AG10803 (cell line): ENCODE measurements at regions not wholly inside any gene's neighbourhood (a gene's known extent, or its start where the extent isn't known, plus 50 kb on each side); places are given as distances from the start of the nearest gene placed in this dataset.

Source experiments
- DNase-seq: peaks from one replicate; pipeline ENCODE4 v3.0.0; 2010; ENCODE audit warnings: low read depth
- H3K4me3 ChIP-seq: 2 replicates; pipeline ENCODE4 v1.5.1; 2011; ENCODE audit warnings: mild to moderate bottlenecking, low read length, control low read depth
- CTCF ChIP-seq: conservative IDR thresholded peaks from 2 replicates; pipeline ENCODE4 v1.5.1; 2011; ENCODE audit warnings: mild to moderate bottlenecking, low read length, control low read depth, inconsistent platforms

DNA sequence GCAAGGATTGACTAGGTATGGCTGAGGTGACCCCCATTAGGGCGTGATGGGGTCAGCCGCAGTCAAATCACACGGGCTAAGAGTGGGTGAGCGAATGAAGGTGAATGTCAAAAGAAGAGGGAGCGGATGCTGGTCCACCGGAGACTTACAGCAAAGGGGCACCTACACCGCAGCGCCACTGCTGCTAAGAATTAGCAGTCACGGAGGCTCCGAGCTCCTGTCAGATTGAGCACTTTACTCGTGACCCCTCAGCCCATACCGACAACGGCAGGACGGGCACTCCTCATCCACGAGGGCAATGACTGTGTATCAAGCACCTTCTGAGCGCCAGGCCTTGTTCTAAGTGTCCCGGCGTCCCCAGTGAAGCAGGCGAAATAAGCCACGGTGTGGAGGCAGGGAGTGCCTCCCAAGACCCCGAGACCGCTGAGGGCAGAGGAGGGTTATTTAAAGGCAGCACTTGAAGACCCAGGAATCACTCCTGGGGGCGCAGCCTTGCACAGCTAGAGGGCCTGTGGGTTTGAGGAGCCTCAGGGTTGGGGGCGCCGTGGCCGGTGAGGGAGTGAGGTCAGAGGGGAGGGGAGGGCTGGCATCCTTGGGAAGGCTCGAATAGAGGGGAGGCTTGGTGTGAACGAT, 61.6 kb upstream of the GATA2 start:
- no peak overlapping the region for H3K4me3 ChIP-seq
- DNase-seq: no peak
- no peak for TF ChIP-seq CTCF

DNA sequence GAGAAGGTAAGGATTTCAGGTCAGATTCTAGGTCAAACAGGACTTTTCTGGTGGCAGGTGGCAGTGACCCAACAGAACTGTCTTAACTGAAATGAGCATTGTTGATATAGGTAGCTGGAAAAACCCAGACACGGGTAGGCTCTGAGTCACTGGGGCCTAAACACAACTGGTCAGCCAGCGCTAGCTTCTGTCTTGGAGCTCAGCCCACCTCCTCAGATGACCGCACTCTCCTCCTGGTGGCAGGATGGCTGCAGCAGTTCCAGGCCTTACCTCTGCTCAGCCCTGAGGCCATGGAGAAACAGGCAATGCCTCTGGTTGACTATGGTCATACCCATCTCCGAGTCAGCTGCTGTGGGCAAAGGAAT, 61.1 kb upstream of the GATA2 start:
- H3K4me3 ChIP-seq: no peak overlapping the region
- no peak for TF ChIP-seq CTCF
- no peak for DNase-seq

DNA sequence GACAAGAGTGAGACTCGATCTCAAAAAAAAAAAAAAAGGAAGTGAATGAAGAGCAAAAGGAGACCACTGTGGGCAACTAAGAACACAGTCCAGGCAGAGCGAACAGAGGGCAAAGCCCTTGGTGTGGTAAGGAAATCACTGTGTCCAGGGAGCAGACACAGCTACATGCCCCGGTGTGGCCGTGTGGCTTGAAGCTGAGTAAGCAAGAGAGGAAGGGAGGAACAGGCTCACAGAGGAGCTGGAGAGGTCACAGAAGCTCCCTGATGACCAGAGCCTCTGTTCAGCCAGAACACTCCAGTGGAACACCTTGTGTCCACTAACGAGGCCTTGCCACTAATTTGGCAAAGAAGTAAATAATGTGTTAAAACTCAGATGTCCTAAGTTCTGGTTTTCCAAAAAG, 60.6 kb upstream of the GATA2 start:
- TF ChIP-seq CTCF: no peak
- no peak for DNase-seq

DNA sequence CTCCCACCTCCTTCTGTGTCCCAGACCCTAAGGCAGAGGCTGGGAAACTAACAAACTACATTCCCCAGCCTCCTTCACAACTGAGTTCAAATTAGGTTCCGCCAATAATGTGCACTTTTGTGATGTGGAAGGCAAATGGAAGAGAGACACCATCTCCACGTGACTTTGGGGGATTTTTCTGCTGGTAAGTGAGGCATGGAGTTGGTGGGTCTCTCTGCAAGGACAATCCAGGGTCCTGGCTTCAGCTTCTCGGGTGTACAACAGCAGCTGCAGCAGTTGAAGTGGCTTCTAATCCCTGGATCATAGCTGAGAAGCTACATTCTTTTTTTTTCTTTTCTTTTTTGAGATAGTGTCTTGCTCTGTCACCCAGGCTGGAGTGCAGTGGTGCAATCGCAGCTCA, 58.9 kb upstream of the GATA2 start:
- H3K4me3 ChIP-seq: no peak overlapping the region
- TF ChIP-seq CTCF: no peak
- DNase-seq: no peak

More for the DNA sequence above, 60.6 kb upstream of the GATA2 start:
- H3K4me3 ChIP-seq: no peak overlapping the region

- DNase-seq: no peak
- no peak overlapping the region for H3K4me3 ChIP-seq
- TF ChIP-seq CTCF: no peak
Measured at GRCh38 chr3:128551451-128551850, 58.5 kb upstream of the GATA2 start.

DNA sequence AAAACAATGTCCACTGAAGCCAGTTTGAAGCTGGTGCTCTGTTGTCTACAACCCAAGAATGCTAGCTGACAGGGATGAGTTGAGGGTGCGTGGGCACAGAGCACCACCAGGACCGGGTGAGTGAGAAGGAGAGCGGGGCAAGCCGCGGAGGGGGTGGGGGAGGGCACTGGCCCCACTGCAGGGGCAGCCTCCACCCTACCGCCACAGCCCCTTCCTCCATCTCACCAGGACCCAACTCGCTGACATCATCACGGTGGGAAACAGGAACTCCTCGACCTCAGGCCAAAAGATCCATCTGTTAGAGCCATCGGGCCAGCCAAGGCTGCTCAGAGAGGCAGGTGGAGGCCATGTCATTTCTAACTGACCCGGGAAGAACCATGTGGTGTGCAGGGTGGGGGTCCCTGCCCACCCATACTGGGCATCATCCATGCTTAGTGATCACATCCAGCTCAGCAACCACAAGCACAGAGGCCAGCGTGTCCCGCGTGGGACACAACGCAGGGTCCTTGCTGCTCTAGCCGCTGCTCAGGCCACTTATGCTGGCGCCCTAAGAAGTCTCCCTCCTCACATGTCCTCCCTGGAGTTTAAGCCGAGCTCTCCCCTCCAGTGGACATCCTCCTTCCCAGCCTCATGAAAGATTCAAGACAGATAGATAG, 57.6 kb upstream of the GATA2 start:
- TF ChIP-seq CTCF: no peak
- no peak overlapping the region for H3K4me3 ChIP-seq
- DNase-seq: no peak

- H3K4me3 ChIP-seq: no peak overlapping the region
- no peak for TF ChIP-seq CTCF
- DNase-seq: no peak
Measured at GRCh38 chr3:128550113-128550440, 57.1 kb upstream of the GATA2 start.
